ENCODE measurements at regions not wholly inside any gene's neighbourhood (a gene's known extent, or its start where the extent isn't known, plus 50 kb on each side); places are given as distances from the start of the nearest gene placed in this dataset.

- DNase-seq: no peak
Observed at GRCh38 chr1:79396901-79397300, 390.4 kb upstream of the ADGRL4 start.

- DNase-seq: no peak
Observed at GRCh38 chr1:79388694-79389361, 382.3 kb upstream of the ADGRL4 start.

- DNase-seq: no peak
Observed at GRCh38 chr1:79386730-79387129, 380.2 kb upstream of the ADGRL4 start.

GRCh38 chr1:79380078-79380477 is 373.5 kb upstream of the ADGRL4 start:
- no peak for DNase-seq

GRCh38 chr1:79376106-79376505 is 369.6 kb upstream of the ADGRL4 start:
- DNase-seq: no peak

GRCh38 chr1:79375352-79375751 is 368.8 kb upstream of the ADGRL4 start:
- DNase-seq: no peak

GRCh38 chr1:79374397-79374796 is 367.9 kb upstream of the ADGRL4 start:
- no peak for DNase-seq

- no peak for DNase-seq
Observed at GRCh38 chr1:79373481-79374125, 367.1 kb upstream of the ADGRL4 start.

GRCh38 chr1:79371802-79372201 is 365.3 kb upstream of the ADGRL4 start:
- DNase-seq: no peak

- no peak for DNase-seq
Observed at GRCh38 chr1:79369091-79369490, 362.6 kb upstream of the ADGRL4 start.

GRCh38 chr1:79364896-79365295 is 358.4 kb upstream of the ADGRL4 start:
- no peak for DNase-seq

- no peak for DNase-seq
Observed at GRCh38 chr1:79363430-79363829, 356.9 kb upstream of the ADGRL4 start.

GRCh38 chr1:79362470-79362869 is 355.9 kb upstream of the ADGRL4 start:
- no peak for DNase-seq

- no peak for DNase-seq
Observed at GRCh38 chr1:79355090-79355489, 348.6 kb upstream of the ADGRL4 start.

GRCh38 chr1:79353224-79353623 is 346.7 kb upstream of the ADGRL4 start:
- DNase-seq: no peak

GRCh38 chr1:79326875-79327274 is 320.3 kb upstream of the ADGRL4 start:
- DNase-seq: no peak

- DNase-seq: no peak
Observed at GRCh38 chr1:79325705-79326104, 319.2 kb upstream of the ADGRL4 start.

- no peak for DNase-seq
Observed at GRCh38 chr1:79325126-79325525, 318.6 kb upstream of the ADGRL4 start.

- DNase-seq: no peak
Observed at GRCh38 chr1:79323239-79324025, 316.9 kb upstream of the ADGRL4 start.

- no peak for DNase-seq
Observed at GRCh38 chr1:79322511-79323027, 316.0 kb upstream of the ADGRL4 start.

GRCh38 chr1:79312438-79312837 is 305.9 kb upstream of the ADGRL4 start:
- no peak for DNase-seq

- no peak for DNase-seq
Observed at GRCh38 chr1:79310609-79311008, 304.1 kb upstream of the ADGRL4 start.

GRCh38 chr1:79304131-79304530 is 297.6 kb upstream of the ADGRL4 start:
- DNase-seq: no peak

GRCh38 chr1:79303040-79303439 is 296.5 kb upstream of the ADGRL4 start:
- no peak for DNase-seq

Measured in NCI-H510A (cell line).